ENCODE measurements at regions not wholly inside any gene's neighbourhood (a gene's known extent, or its start where the extent isn't known, plus 50 kb on each side); places are given as distances from the start of the nearest gene placed in this dataset.

- no peak for TF ChIP-seq POLR2A (IDR thresholded peaks at IDR 0.05)
- Histone ChIP-seq H3K4me3 (no peak overlapping the region), H3K27me3 (no peaks in the 10 kb centered on the region), H3K27ac (no peak overlapping the region), H3K4me1 (no peaks in the 10 kb centered on the region), H3K36me3 (replicated peaks in 1 of 2; ENCODE audit: insufficient read depth in 1 of 2, low read depth in 2 of 2) (no peaks in the 10 kb centered on the region), H3K9me3 (no peaks in the 10 kb centered on the region)
- DNase-seq (no peak), ATAC-seq (no peak)
- 97 to 98% methylated on average over 2 of the region's 2 CpGs for WGBS, 2 donors
- intact Hi-C loops (cut with DNase I): no loop called here
These were observed 277.2 kb upstream of the VLDLR start for GRCh38 chr9:2344436-2344835.

GRCh38 chr9:2345013-2345412 is 276.6 kb upstream of the VLDLR start:
- H3K27me3 ChIP-seq: no peaks in the 10 kb centered on the region
- no peak for ATAC-seq
- H3K9me3 ChIP-seq: no peaks in the 10 kb centered on the region
- TF ChIP-seq POLR2A (IDR thresholded peaks at IDR 0.05) (no peak), CTCF (IDR thresholded peaks at IDR 0.05) (no peak)
- no peak overlapping the region for H3K4me3 ChIP-seq
- DNase-seq: no peak
- intact Hi-C loops (cut with DNase I): no loop called here
- no peaks in the 10 kb centered on the region for H3K36me3 ChIP-seq (replicated peaks in 1 of 2; ENCODE audit: insufficient read depth in 1 of 2, low read depth in 2 of 2)
- H3K4me1 ChIP-seq: no peaks in the 10 kb centered on the region
- WGBS, 2 donors: 63 to 73% methylated on average over 4 of the region's 4 CpGs
- no peak overlapping the region for H3K27ac ChIP-seq

- H3K4me1 ChIP-seq: no peaks in the 10 kb centered on the region
- no peaks in the 10 kb centered on the region for H3K27me3 ChIP-seq
- H3K27ac ChIP-seq: no peak overlapping the region
- ATAC-seq: no peak
- H3K9me3 ChIP-seq: no peaks in the 10 kb centered on the region
- 87 to 93% methylated on average over 2 of the region's 2 CpGs for WGBS, 2 donors
- DNase-seq: no peak
- H3K36me3 ChIP-seq (replicated peaks in 1 of 2; ENCODE audit: insufficient read depth in 1 of 2, low read depth in 2 of 2): no peaks in the 10 kb centered on the region
- intact Hi-C loops (cut with DNase I): no loop called here
- no peak overlapping the region for H3K4me3 ChIP-seq
- TF ChIP-seq POLR2A (IDR thresholded peaks at IDR 0.05) (no peak), CTCF (IDR thresholded peaks at IDR 0.05) (no peak)
These were observed 275.2 kb upstream of the VLDLR start for GRCh38 chr9:2346277-2346913.

GRCh38 chr9:2351324-2351723 is 270.3 kb upstream of the VLDLR start:
- Histone ChIP-seq H3K27me3 (no peaks in the 10 kb centered on the region), H3K27ac (no peak overlapping the region), H3K9me3 (no peaks in the 10 kb centered on the region), H3K4me3 (no peak overlapping the region), H3K36me3 (replicated peaks in 1 of 2; ENCODE audit: insufficient read depth in 1 of 2, low read depth in 2 of 2) (no peaks in the 10 kb centered on the region), H3K4me1 (no peaks in the 10 kb centered on the region)
- TF ChIP-seq POLR2A (IDR thresholded peaks at IDR 0.05) (no peak), CTCF (IDR thresholded peaks at IDR 0.05) (no peak)
- DNase-seq (no peak), ATAC-seq (no peak)
- intact Hi-C loops (cut with DNase I): no loop called here
- 71 to 77% methylated on average over 3 of the region's 3 CpGs for WGBS, 2 donors

GRCh38 chr9:2354216-2354615 is 267.4 kb upstream of the VLDLR start:
- no peak overlapping the region for H3K27ac ChIP-seq
- TF ChIP-seq POLR2A (IDR thresholded peaks at IDR 0.05) (no peak), CTCF (IDR thresholded peaks at IDR 0.05) (no peak)
- ATAC-seq (no peak), DNase-seq (no peak)
- H3K9me3 ChIP-seq: no peaks in the 10 kb centered on the region
- H3K36me3 ChIP-seq (replicated peaks in 1 of 2; ENCODE audit: insufficient read depth in 1 of 2, low read depth in 2 of 2): no peaks in the 10 kb centered on the region
- H3K27me3 ChIP-seq: no peaks in the 10 kb centered on the region
- no peak overlapping the region for H3K4me3 ChIP-seq
- intact Hi-C loops (cut with DNase I): no loop called here
- WGBS, 2 donors: 68 to 84% methylated on average over 4 of the region's 4 CpGs
- no peaks in the 10 kb centered on the region for H3K4me1 ChIP-seq

All from body of pancreas (tissue), 4 donors.